ENCODE measurements at regions not wholly inside any gene's neighbourhood (a gene's known extent, or its start where the extent isn't known, plus 50 kb on each side); places are given as distances from the start of the nearest gene placed in this dataset.

DNA sequence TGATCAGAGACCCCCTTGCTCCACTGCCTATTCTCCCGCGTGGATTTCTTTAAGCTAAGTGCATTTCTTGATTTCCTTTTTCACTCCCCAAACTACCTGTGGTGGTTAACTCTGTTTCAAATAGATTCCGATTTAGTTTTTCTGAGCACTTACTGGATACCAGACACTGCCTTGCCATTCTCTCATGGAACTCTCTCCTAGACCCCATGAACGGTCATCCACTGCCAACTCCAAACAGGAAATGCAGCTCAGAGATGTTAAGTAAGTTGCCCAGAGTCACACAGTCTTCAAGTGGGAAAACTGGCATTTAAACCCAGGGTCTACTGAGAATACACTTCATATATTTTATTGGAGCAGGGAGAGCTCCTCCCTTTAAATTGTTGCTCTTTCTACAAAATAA, 199.4 kb downstream of the MAF start:
- no peaks in the 10 kb centered on the region for H3K9me3 ChIP-seq
- H3K36me3 ChIP-seq, result no peaks in the 10 kb centered on the region
- no peak overlapping the region for H3K4me3 ChIP-seq
- WGBS, result 93% methylated on average over 4 of the region's 4 CpGs
- H3K27me3 ChIP-seq, result no peaks in the 10 kb centered on the region
- H3K4me1 ChIP-seq, result no peaks in the 10 kb centered on the region
- TF ChIP-seq EP300 (IDR thresholded peaks at IDR 0.05) (no peak), POLR2AphosphoS5 (IDR thresholded peaks at IDR 0.05) (no peak), POLR2A (IDR thresholded peaks at IDR 0.05) (no peak)
- TF ChIP-seq, protein P1, sequence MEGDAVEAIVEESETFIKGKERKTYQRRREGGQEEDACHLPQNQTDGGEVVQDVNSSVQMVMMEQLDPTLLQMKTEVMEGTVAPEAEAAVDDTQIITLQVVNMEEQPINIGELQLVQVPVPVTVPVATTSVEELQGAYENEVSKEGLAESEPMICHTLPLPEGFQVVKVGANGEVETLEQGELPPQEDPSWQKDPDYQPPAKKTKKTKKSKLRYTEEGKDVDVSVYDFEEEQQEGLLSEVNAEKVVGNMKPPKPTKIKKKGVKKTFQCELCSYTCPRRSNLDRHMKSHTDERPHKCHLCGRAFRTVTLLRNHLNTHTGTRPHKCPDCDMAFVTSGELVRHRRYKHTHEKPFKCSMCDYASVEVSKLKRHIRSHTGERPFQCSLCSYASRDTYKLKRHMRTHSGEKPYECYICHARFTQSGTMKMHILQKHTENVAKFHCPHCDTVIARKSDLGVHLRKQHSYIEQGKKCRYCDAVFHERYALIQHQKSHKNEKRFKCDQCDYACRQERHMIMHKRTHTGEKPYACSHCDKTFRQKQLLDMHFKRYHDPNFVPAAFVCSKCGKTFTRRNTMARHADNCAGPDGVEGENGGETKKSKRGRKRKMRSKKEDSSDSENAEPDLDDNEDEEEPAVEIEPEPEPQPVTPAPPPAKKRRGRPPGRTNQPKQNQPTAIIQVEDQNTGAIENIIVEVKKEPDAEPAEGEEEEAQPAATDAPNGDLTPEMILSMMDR (IDR thresholded peaks at IDR 0.05), result no peak
- DNase-seq (ENCODE audit: low spot score in 2 of 2), result no peak
- no peak overlapping the region for H3K27ac ChIP-seq

DNA sequence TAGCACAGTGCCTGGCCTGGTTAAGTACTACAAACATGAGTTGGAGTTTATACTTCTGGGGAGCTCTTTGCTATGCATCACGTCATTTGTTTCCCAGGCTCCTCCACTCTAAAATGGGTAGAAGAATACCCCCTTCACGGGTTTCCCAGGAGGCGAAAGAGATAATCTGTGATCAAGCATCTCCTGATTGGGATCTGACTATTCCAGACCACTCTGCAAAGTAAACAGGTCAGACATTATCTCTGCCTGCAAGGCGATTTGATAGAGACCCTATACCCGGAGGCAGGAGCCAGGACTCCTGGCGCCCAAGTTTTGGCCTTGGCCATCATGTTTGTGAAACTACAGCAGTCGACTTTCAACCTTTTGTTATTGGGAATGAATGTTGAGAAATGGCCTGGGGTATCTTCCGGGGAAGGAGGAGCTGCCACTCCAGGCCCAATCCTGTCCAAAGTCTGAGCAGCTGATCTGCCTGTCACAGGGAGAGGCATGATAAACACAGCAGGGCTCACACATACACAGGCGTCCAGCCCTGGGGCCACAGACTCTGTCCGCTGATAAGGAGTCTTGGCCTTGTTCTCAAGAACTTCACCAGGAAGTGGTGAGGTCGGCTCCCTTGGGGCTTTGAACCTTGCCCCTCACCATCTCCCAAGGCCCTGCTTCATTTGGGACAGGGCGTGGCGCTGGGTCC, 199.9 kb downstream of the MAF start:
- Histone ChIP-seq H3K27me3 (no peaks in the 10 kb centered on the region), H3K4me1 (no peaks in the 10 kb centered on the region), H3K27ac (no peak overlapping the region), H3K4me3 (no peak overlapping the region), H3K9me3 (no peaks in the 10 kb centered on the region), H3K36me3 (no peaks in the 10 kb centered on the region)
- whole genome bisulfite sequencing, result 85% methylated on average over 13 of the region's 13 CpGs
- TF ChIP-seq EP300 (IDR thresholded peaks at IDR 0.05) (no peak), POLR2AphosphoS5 (IDR thresholded peaks at IDR 0.05) (no peak), POLR2A (IDR thresholded peaks at IDR 0.05) (no peak)
- TF ChIP-seq, protein P1 (IDR thresholded peaks at IDR 0.05), result no peak
- DNase-seq (ENCODE audit: low spot score in 2 of 2), result no peak

DNA sequence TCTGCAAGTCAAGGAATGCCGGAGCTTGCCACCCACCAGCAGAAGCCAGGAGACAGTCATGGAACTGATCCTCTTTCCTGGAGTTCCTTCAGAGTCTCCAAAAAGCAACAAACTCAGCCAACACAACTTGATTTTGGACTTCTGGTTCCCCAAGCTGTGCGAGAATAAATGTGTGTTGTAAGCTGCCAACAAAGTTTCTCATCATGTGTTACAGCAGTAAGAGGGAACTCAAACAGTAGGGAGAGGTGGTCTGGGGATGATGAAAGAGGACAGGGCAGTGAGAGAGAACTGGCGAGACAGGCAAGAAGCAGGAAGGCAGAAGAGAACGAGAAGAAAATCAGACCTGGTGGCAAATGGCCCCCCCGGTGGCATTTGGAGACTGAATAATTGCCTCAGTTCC, 204.9 kb downstream of the MAF start:
- Histone ChIP-seq H3K4me1 (no peaks in the 10 kb centered on the region), H3K36me3 (no peaks in the 10 kb centered on the region), H3K27me3 (no peaks in the 10 kb centered on the region), H3K9me3 (no peaks in the 10 kb centered on the region), H3K4me3 (no peak overlapping the region), H3K27ac (no peak overlapping the region)
- 85% methylated on average over 5 of the region's 5 CpGs for WGBS
- TF ChIP-seq, protein P1 (IDR thresholded peaks at IDR 0.05), result no peak
- TF ChIP-seq EP300 (IDR thresholded peaks at IDR 0.05) (no peak), POLR2AphosphoS5 (IDR thresholded peaks at IDR 0.05) (no peak), POLR2A (IDR thresholded peaks at IDR 0.05) (no peak)
- DNase-seq (ENCODE audit: low spot score in 2 of 2), result no peak

DNA sequence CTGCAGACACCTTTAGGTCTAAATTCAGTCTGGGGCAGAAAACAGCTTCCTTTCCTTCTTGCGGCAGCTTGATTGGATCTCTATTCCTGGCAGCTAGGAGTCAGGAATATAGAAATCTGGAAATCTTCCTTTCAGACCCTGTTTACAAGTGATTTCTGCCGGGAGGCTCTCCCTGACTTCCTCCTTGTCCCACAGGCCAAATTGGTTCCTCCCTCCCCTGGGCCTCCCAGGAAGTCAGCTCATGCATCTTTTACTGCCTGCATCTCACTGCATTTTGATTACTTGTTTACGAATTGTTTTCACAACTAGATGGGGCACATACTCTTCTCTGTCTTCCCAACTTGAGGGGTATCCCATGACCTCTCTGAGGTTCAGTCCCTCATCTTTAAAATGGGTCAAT, 206.3 kb downstream of the MAF start:
- Histone ChIP-seq H3K27me3 (no peaks in the 10 kb centered on the region), H3K9me3 (no peaks in the 10 kb centered on the region), H3K36me3 (no peaks in the 10 kb centered on the region), H3K4me3 (no peak overlapping the region), H3K27ac (no peak overlapping the region), H3K4me1 (no peaks in the 10 kb centered on the region)
- WGBS, result 68% methylated on average over 3 of the region's 3 CpGs
- no peak for DNase-seq (ENCODE audit: low spot score in 2 of 2)
- no peak for TF ChIP-seq EP300 (IDR thresholded peaks at IDR 0.05)

DNA sequence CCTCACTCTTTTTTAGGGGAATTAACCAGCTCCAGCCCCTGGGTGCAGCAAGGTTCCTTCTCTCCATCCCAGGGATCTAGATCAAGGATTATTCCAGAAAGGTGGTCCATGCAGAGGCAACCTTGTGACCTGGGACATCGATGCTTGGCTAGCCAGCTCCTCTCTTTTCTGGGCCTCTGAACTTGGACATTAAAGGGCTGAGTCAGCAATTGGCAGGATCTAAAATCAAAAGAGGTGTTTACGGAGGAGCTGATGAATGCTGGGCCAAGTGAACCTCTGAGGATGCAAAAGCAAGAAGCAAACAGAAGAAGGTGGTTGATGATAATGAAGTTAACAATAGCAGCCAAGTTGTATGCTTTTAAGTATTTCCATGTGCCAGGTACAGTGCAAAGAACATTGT, 207.0 kb downstream of the MAF start:
- TF ChIP-seq EP300 (IDR thresholded peaks at IDR 0.05) (no peak), POLR2AphosphoS5 (IDR thresholded peaks at IDR 0.05) (no peak), POLR2A (IDR thresholded peaks at IDR 0.05) (no peak)
- TF ChIP-seq, protein P1 (IDR thresholded peaks at IDR 0.05), result no peak
- Histone ChIP-seq H3K9me3 (no peaks in the 10 kb centered on the region), H3K27me3 (no peaks in the 10 kb centered on the region), H3K27ac (no peak overlapping the region), H3K4me3 (no peak overlapping the region), H3K4me1 (no peaks in the 10 kb centered on the region), H3K36me3 (no peaks in the 10 kb centered on the region)
- WGBS, result 71% methylated on average over 2 of the region's 2 CpGs
- DNase-seq (ENCODE audit: low spot score in 2 of 2), result no peak

DNA sequence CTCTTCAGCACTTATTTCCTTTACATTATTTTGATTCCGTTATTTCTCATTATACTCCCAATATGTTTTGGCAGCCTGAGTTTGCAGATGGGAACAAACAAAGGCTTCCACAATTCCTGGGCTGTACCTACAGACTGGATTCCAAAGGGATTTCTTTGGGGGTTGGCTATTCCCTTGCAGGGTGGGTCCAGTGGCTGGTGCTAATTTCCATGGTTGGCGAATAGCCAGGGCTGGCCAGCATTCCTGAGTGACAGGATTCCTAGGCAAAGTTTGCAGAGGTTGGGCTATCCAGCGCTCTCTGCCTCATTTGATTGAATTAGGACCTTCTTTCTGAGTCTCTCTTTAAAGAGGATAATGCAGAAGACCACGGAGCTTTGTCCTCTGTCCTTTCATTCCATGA, 207.4 kb downstream of the MAF start:
- no peak for DNase-seq (ENCODE audit: low spot score in 2 of 2)
- 72% methylated on average over 4 of the region's 4 CpGs for WGBS
- H3K27me3 ChIP-seq, result no peaks in the 10 kb centered on the region
- H3K4me1 ChIP-seq, result no peaks in the 10 kb centered on the region
- H3K27ac ChIP-seq, result no peak overlapping the region
- no peaks in the 10 kb centered on the region for H3K9me3 ChIP-seq
- TF ChIP-seq EP300 (IDR thresholded peaks at IDR 0.05) (no peak), POLR2A (IDR thresholded peaks at IDR 0.05) (no peak), POLR2AphosphoS5 (IDR thresholded peaks at IDR 0.05) (no peak)
- TF ChIP-seq, protein P1 (IDR thresholded peaks at IDR 0.05), result no peak
- no peak overlapping the region for H3K4me3 ChIP-seq
- no peaks in the 10 kb centered on the region for H3K36me3 ChIP-seq
